K562 (cell line): ENCODE measurements at regions not wholly inside any gene's neighbourhood (a gene's known extent, or its start where the extent isn't known, plus 50 kb on each side); places are given as distances from the start of the nearest gene placed in this dataset.

ENCODE experiments used
- ATAC-seq: fragments of 200-7000 bp; cut with Tn5 transposase; 3 replicates; pipeline ENCODE4 v1.9.1; 2020; ENCODE audit warnings: moderate library complexity
- BruUV-seq: library from RNA; stranded (reverse); fragments of 400-500 nt; replicated peaks from 2 replicates; lab custom pipeline; 2021; lab: Mats Ljungman, UMichigan
- CTCF ChIA-PET: fragments of 300-600 bp; formaldehyde crosslinking; extraction: SDS; loops from one replicate; lab custom pipeline; 2021; ENCODE audit warnings: low intra/inter-chr PET ratio; lab: Yijun Ruan, JAX
- POLR2A ChIA-PET: fragments of 300-600, 350-650 bp; sonication (Branson Sonifier 250); formaldehyde crosslinking; extraction: SDS; loops from one replicate; lab custom pipeline; 2021; ENCODE audit warnings: antibody characterized with exemption, inconsistent platforms; lab: Yijun Ruan, JAX
- DNase-seq, 4 experiments: peaks; one replicate each; pipeline versions ENCODE4 v3.0.0 to v3.0.0-alpha.2; 2011 to 2018; ENCODE audit warnings: low spot score in 3 of 4, mixed read lengths in 3 of 4; ENCODE audit errors: extremely low read depth in 1 of 4
- FAIRE-seq: peaks from 2 replicates; lab custom pipeline; 2011; peaks lifted over from hg19 to GRCh38; lab: Jason Lieb, UNC
- H2AFZ ChIP-seq: 2 replicates; pipeline ENCODE4 v1.6.0; 2011; ENCODE audit warnings: low read depth, low read length, control low read depth, inconsistent platforms
- H3K27ac ChIP-seq: fragments of 200-600 bp; 3 replicates; pipeline ENCODE4 v1.8.0; 2011; ENCODE audit warnings: low read depth, mild to moderate bottlenecking, control low read depth, inconsistent platforms, low read length, moderate library complexity, mixed read lengths; ENCODE audit errors: extremely low read depth
- H3K27me3 ChIP-seq, 2 experiments: fragments of 300-600 bp in 1 of 2; 2 replicates in 1 of 2; 3 replicates in 1 of 2; pipeline versions ENCODE4 v1.6.0 to v1.8.0; 2011; ENCODE audit warnings: inconsistent platforms in 2 of 2, low read length in 2 of 2, mild to moderate bottlenecking in 1 of 2, mixed read lengths in 1 of 2, moderate library complexity in 1 of 2; ENCODE audit not compliant: control insufficient read depth in 2 of 2, insufficient read depth in 2 of 2
- H3K36me3 ChIP-seq: fragments of 300-600 bp; 3 replicates; pipeline ENCODE4 v1.8.0; 2011; ENCODE audit warnings: mild to moderate bottlenecking, low read length, inconsistent platforms; ENCODE audit not compliant: control insufficient read depth, insufficient read depth
- H3K4me1 ChIP-seq, 2 experiments: fragments of 200-600 bp in 1 of 2; replicated peaks in 1 of 2; 2 replicates in 1 of 2; 3 replicates in 1 of 2; pipeline versions ENCODE4 v1.5.1 to v1.8.0; 2011; ENCODE audit warnings: inconsistent platforms in 2 of 2, low read length in 2 of 2, mild to moderate bottlenecking in 1 of 2, mixed read lengths in 1 of 2, moderate library complexity in 1 of 2; ENCODE audit not compliant: control insufficient read depth in 2 of 2, insufficient read depth in 2 of 2
- H3K4me2 ChIP-seq: 2 replicates; pipeline ENCODE4 v1.6.1; 2011; ENCODE audit warnings: low read length, control low read depth, inconsistent platforms, mixed read lengths; ENCODE audit not compliant: insufficient read depth
- H3K4me3 ChIP-seq: fragments of 200-600 bp; sonication (generic), shearing (Covaris generic); 2 replicates; pipeline ENCODE4 v1.5.1; 2016; ENCODE audit warnings: control low read depth, inconsistent platforms
- H3K79me2 ChIP-seq: fragments of 200-600 bp; 3 replicates; pipeline ENCODE4 v1.8.0; 2011; ENCODE audit warnings: low read length, inconsistent platforms; ENCODE audit not compliant: control insufficient read depth, insufficient read depth
- H3K9ac ChIP-seq, 2 experiments: 2 replicates each; pipeline versions ENCODE4 v1.6.0 to v1.6.1; 2011; ENCODE audit warnings: low read depth in 2 of 2, low read length in 2 of 2, control low read depth in 1 of 2, inconsistent platforms in 1 of 2, mild to moderate bottlenecking in 1 of 2, mixed read lengths in 1 of 2; ENCODE audit not compliant: insufficient read depth in 1 of 2
- H3K9me1 ChIP-seq: one replicate; pipeline ENCODE4 v1.6.0; 2011; ENCODE audit warnings: inconsistent platforms, mild to moderate bottlenecking, low read length, moderate library complexity; ENCODE audit not compliant: control insufficient read depth, insufficient read depth
- H3K9me3 ChIP-seq: replicated peaks from 2 replicates; pipeline ENCODE4 v1.5.1; 2011; ENCODE audit warnings: low read depth, low read length, inconsistent platforms; ENCODE audit not compliant: control insufficient read depth, insufficient read depth
- H4K20me1 ChIP-seq: replicated peaks from 2 replicates; pipeline ENCODE4 v1.6.1; 2011; ENCODE audit warnings: low read length, inconsistent platforms, mixed read lengths; ENCODE audit not compliant: control insufficient read depth, insufficient read depth
- E2F4 ChIP-seq: sonication (generic); formaldehyde crosslinking; IDR thresholded peaks from 2 replicates; pipeline ENCODE4 v1.8.0; 2022; ENCODE audit warnings: mild to moderate bottlenecking, low read depth, missing genetic modification reagents
- ILF3 ChIP-seq: fragments of 450-650 bp; IDR thresholded peaks from 2 replicates; pipeline ENCODE4 v1.6.1; 2018; ENCODE audit warnings: antibody characterized with exemption, mild to moderate bottlenecking, moderate library complexity, borderline replicate concordance
- MCM5 ChIP-seq: fragments of 450-650 bp; IDR thresholded peaks from 2 replicates; pipeline ENCODE4 v1.6.1; 2016; ENCODE audit warnings: low read depth
- MED1 ChIP-seq: sonication (generic); formaldehyde crosslinking; IDR thresholded peaks from 2 replicates; pipeline ENCODE4 v1.8.1; 2023; ENCODE audit warnings: missing genetic modification reagents, borderline replicate concordance
- MNT ChIP-seq, 2 experiments: fragments of 450-650 bp; conservative IDR thresholded peaks; 2 replicates each; pipeline ENCODE4 v1.6.1; 2017; ENCODE audit warnings: mild to moderate bottlenecking in 2 of 2, moderate library complexity in 2 of 2
- OTX1 ChIP-seq: fragments of 450-650 bp; formaldehyde crosslinking; IDR thresholded peaks from 2 replicates; pipeline ENCODE4 v1.4.0; 2022; ENCODE audit warnings: mild to moderate bottlenecking
- RBM25 ChIP-seq: fragments of 200-400 bp; formaldehyde crosslinking; IDR thresholded peaks from 2 replicates; pipeline ENCODE4 v1.6.1; 2018; ENCODE audit warnings: low read length, low read depth, moderate library complexity; ENCODE audit not compliant: severe bottlenecking
- SETDB1 ChIP-seq: IDR thresholded peaks from one replicate; pipeline ENCODE4 v1.6.1; 2012; ENCODE audit warnings: low read length, control low read depth, inconsistent platforms
- SIRT6 ChIP-seq: IDR thresholded peaks from one replicate; pipeline ENCODE4 v1.6.1; 2012; ENCODE audit warnings: low read depth, mild to moderate bottlenecking, control low read depth, inconsistent platforms, low read length, moderate library complexity
- ZNF263 ChIP-seq: sonication (generic); formaldehyde crosslinking; IDR thresholded peaks from 2 replicates; pipeline ENCODE4 v1.8.0; 2022; ENCODE audit warnings: mild to moderate bottlenecking, missing genetic modification reagents, borderline replicate concordance
- ZNF644 ChIP-seq: fragments of 200-800 bp; sonication (Bioruptor generic); IDR thresholded peaks from 2 replicates; pipeline ENCODE4 v1.6.1; 2016; ENCODE audit warnings: low read depth, missing genetic modification characterization, missing compliant biosample characterization
- ZNF764 ChIP-seq: fragments of 250-450 bp; sonication (Bioruptor Pico); IDR thresholded peaks from 2 replicates; pipeline ENCODE4 v1.4.0; 2020; ENCODE audit warnings: low read depth, mild to moderate bottlenecking, moderate library complexity
- WGBS: fragments of 100-300 bp; shearing (Covaris generic); methylation state at CpG from one replicate; pipeline ENCODE4 v1.1.6; 2016; ENCODE audit warnings: low coverage, mixed read lengths; ENCODE audit not compliant: insufficient coverage; ENCODE audit errors: missing lambda C conversion rate; 5-methylcytosine and 5-hydroxymethylcytosine counted together
- in situ Hi-C: fragments of 300-500 bp; cut with MboI; formaldehyde crosslinking; loops from 4 replicates; pipeline ENCODE4 v1.15.0; 2018; ENCODE audit warnings: inconsistent platforms, mixed read lengths
- intact Hi-C: fragments of 100-400 bp; cut with micrococcal nuclease; formaldehyde crosslinking; loops from 2 replicates; pipeline ENCODE4 v1.14.2; 2022

GRCh38 chr4:140236654-140237169, 82.7 kb upstream of the MAML3 start:
- Histone ChIP-seq H3K79me2 (no peaks in the 10 kb centered on the region), H2AFZ (no peak overlapping the region), H3K9ac (no peak overlapping the region), H3K36me3 (no peaks in the 10 kb centered on the region), H3K27me3 (peaks cover 4 to 30% of the 10 kb centered on the region in 2 experiments; a peak in 4 of 5 replicates), H3K4me1 (no peaks in the 10 kb centered on the region), H4K20me1 (no peaks in the 10 kb centered on the region; the same call in 1 of the 2 replicates), H3K4me3 (no peak overlapping the region), H3K9me1 (no peaks in the 10 kb centered on the region), H3K27ac (no peak overlapping the region), H3K4me2 (no peak overlapping the region), H3K9me3 (no peaks in the 10 kb centered on the region)
- ChIA-PET CTCF (no interaction called here), POLR2A (interaction anchor here (1.9 kb wide), 1 partner anchor 10 kb away, joined by 5 read pairs; no protein-coding TSS in a partner anchor)
- DNase-seq, result no peak
- in situ Hi-C loops (no loop called here), intact Hi-C loops (no loop called here)
- no TSS peak for BruUV-seq
- no peak for FAIRE-seq
- no peak for ATAC-seq
- no peak for TF ChIP-seq SETDB1
- TF ChIP-seq E2F4 (CRISPR knock-in tag), result no peak
- TF ChIP-seq OTX1 (CRISPR knock-in tag), result no peak
- TF ChIP-seq ZNF263, result no peak
- no peak for TF ChIP-seq ZNF764 (CRISPR knock-in tag)
- no peak for TF ChIP-seq ZNF644 (tag)
- TF ChIP-seq ILF3, result no peak
- no peak for TF ChIP-seq MCM5
- TF ChIP-seq MNT (conservative IDR thresholded peaks at IDR 0.05), result no peak
- no peak for TF ChIP-seq SIRT6
- TF ChIP-seq MED1 (CRISPR knock-in tag), result no peak
- TF ChIP-seq RBM25, result no peak
- WGBS, result 6% methylated on average over 8 of the region's 9 CpGs
